TTC549 (cell line): ENCODE measurements at regions not wholly inside any gene's neighbourhood (a gene's known extent, or its start where the extent isn't known, plus 50 kb on each side); places are given as distances from the start of the nearest gene placed in this dataset.

Experiments used
- FAIRE-seq: peaks from 2 replicates; lab custom pipeline; 2012; peaks lifted over from hg19 to GRCh38; lab: Jason Lieb, UNC

DNA sequence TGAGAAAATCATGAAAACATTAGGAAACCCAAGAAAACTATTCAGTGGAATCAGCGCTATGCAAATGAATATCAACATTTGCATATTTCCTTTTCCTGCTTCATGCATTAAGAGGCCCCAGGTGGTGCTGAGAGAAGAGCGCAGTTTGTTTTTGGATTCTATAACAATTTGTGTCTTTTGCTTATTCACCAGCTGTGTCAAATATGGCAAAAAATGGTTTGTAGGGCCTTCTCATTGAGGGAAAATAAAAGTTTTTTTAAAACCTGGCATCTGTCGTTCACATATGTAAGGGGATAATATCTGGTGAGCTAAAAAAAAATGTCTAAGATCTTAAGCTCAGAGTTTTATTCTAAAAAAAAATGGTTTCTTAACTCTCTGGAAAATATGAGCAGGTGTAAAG is 122.5 kb upstream of the ROBO2 start:
- FAIRE-seq, result no peak

DNA sequence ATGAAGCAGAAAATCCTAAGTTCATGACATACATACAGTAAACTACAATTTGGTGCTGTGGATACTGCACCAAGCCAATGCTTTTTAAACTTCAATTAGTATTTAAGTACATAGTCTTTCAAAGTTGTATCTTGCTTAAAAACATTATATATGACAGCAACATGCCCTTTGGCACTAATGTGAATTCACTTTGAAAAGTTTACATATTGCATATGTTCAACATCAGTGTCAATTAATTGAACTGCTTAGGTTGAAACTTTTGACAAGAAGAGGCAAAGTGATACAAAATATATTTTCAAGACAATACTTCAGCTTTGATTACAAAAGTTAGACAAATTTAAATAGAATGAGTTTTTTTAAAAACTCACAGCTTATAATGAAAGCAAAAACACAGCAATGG is 119.4 kb upstream of the ROBO2 start:
- FAIRE-seq, result no peak

DNA sequence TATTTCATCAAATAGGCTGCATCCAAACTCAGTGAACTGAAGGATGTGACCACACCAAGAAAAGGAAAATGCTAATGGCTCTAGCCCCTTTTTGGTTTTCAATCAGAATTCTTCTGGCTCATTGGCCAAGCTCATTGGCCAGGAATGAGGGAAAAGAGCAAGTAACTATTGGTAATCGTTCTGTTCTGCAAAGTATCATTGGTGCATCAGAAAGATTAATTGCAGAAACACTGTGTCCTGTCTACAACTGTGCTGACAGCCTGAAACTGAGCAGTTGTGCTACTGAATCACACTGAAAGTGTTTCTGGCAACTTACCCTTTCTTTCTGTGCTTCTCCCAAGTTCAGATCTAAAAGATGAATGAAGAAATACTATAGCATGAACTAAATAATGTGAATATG is 116.4 kb upstream of the ROBO2 start:
- FAIRE-seq, result no peak

DNA sequence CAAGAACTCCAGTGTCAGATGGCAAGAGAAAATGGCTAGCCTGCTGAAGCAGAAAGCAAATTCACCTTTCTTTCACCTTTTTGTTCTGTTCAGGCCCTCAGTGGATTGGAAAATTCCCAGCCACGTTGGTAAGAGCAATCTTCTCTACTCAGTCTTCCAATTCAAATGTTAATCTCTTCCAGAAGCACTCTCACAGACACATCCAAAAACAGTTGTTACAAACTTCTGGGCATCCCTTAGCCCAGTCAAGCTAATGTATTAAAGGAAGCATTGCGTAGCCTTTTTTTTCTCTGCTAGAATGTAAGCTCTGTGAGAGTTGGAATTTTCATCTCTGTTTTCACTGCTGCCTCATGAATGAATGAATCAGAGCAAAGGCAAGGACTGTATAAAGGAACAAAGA is 109.2 kb upstream of the ROBO2 start:
- FAIRE-seq, result no peak

DNA sequence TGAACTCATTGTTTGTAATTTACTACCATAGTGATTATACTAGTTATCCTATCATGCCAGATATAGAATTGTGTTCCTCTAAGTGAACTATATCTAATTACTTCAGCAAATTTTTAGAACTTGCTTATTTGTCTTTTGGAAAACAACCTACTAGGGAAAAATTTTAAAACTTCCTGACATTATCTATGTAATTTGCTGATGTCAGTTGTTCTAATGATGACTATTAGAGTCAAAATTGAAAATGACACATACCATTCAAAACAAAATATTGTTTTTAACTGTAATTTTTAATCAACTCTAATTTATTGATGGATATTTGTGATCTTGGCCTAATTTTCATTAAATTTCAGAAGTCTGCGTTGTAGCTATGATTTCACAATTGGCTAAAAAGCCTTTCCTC is 106.7 kb upstream of the ROBO2 start:
- FAIRE-seq, result no peak

DNA sequence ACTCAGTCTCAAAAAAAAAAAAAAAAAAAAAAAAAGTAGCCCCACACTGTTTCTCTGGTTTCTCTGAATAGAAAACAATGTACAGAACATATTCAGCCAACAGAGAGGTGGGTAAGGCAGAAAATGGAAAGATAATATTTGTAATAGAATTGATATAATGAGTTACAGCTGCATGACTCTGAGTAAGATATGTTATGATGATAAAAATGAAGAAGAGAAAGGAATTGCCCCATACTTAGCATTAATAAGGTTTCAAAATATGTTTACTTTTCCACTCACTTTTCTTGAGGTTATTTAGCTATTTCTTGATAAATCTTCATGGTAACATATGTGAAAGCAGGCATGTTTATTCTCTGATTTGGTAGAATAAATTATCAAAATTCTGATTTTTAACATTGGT is 100.9 kb upstream of the ROBO2 start:
- no peak for FAIRE-seq

DNA sequence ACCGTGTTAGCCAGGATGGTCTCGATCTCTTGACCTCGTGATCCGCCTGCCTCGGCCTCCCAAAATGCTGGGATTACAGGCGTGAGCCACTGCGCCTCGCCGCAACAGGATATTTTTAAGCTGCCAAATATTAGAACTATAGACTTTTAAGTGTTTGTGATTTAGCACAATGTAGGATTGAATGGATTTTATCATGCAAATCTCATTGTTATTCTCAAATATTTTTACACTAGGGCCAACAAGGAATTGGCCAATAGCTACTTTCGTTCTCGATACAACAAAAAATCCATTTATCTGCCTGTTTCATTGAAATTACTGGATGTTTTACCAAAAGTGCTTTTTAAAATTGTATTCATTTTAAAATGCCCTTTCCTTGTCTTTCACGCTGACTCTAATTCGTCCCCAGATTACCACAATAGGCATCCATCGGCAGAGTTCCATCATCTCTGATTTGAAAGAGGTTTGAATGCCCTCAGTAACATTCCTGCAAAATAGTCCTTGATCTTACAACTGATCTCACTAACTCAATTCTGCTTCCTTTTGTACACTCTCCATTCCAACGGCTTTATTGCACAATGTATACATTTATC is 99.6 kb upstream of the ROBO2 start:
- no peak for FAIRE-seq

DNA sequence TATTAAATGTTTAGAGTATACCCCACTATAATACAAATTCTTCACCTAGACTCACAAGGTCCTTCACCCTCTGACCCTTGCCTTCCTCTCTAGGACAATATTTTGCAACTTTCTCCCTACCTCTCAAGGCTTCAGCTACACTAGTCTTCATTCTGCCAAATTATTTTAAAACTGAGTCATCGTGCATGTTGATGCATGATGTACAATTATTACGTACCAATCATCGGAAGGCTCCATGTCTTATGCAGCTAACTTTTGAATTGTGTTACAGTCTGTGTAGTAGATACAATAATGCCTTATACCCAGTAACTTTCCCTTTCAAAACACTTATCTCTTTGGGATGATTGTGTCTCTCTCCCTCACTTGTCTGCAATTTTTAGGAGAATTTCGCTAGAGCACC is 98.5 kb upstream of the ROBO2 start:
- no peak for FAIRE-seq

DNA sequence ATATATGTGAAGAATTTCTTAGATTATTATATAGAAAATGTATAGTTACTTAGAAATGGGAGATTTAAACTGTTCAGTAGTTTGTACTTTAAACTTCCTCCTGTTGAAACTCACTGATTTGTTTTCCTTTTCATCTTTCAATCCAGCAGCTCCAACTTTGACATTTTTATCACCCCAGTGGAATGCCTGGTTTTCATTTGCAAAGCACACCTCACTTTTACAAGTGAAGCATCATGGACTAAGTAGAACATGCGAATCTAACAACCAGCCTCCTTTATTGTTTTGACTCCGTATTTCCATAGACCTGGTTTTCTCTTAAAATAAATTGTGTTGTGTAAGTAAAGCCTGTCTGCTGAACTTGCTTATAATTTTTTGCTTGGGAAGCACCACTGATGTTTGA is 97.8 kb upstream of the ROBO2 start:
- FAIRE-seq, result no peak

DNA sequence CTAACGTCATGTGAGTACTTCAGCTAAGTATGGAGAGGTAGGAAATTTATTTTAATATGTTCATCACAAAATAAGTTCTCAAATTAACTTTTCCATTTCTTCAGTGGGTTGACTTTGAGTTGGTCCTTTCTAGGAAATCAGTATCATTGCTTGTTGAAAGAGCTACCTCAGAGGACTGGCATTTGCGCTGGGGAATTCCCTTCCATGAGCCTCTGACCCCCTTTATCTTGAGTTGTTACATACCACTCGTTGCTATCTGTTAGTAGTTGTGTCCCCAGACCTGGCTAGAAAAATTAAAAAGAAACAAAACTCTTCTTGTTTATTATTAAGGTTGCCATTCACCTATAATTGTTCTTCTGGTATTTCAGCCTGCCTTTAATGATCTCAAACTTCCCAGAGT is 96.8 kb upstream of the ROBO2 start:
- FAIRE-seq, result no peak

DNA sequence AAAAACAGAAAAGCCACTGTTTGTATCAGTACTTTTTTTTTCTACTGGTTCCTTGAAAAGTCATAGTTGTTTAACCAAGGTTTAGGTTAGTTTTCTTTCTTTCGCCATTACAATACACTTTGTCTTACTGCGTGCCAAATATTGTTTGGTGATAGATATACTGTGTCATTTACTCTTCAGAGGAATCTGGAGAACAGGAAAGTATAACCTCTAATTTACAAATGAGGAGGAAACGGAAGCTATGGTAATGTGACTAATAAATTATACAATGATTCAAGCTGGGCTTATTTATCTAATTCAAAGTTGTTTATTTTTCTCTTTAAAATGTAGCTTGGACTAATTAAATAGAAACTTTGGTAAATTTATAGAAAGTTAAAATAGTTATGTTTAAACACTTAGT is 96.2 kb upstream of the ROBO2 start:
- FAIRE-seq, result no peak

DNA sequence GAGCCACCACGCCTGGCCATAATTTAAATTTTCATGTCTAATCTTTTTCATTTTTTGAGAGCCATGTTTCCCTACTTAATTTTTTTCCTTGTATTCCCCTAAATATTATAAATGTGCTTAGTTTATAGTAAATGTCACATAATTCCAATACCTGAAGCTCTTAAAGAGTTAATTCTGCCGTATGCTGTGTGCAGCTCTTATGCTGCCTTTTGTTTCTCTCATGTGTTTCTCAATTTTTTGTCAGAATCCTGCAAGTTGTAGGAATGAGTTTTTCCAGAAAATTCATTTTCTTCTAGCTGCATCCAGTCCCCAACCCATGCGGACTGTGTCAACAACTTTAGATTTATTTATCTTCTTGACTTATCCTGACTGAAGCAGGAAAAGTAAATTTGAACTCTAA is 90.9 kb upstream of the ROBO2 start:
- FAIRE-seq, result no peak

DNA sequence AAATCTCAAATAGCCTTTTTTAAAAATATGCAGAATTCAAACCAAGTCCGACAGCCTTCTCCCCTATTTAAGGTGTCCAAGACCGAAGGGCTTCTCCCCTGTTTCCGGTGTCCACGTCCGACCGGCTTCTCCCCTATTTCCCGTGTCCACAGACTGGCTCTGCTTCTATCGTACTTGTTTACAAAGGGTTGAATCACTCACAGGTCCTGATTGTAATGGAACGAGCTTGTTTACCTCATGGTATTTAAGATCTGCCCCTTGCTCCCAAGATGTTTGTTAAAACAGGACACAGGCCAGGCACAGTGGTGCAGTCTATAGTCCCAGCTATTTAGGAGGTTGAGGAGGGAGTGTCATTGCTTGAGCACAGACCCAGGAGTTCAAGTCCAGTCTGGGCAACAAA is 90.4 kb upstream of the ROBO2 start:
- no peak for FAIRE-seq

DNA sequence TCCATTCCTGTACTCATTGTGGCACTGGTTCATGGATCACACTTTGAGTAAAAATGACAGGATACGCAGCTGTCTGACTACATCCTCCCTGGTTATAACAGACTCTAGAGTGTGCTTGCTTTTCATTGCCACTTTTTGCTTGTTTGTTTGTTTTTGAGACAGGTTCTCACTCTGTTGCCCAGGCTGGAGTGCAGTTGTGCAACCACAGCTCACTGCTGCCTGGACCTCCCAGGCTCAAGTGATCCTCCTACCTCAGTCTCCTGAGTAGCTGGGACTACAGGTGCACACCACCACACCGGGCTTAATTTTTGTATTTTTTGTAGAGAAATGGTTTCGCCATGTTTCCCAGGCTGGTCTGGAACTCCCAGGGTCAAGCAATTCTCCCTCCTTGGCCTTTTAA is 89.3 kb upstream of the ROBO2 start:
- FAIRE-seq, result no peak

DNA sequence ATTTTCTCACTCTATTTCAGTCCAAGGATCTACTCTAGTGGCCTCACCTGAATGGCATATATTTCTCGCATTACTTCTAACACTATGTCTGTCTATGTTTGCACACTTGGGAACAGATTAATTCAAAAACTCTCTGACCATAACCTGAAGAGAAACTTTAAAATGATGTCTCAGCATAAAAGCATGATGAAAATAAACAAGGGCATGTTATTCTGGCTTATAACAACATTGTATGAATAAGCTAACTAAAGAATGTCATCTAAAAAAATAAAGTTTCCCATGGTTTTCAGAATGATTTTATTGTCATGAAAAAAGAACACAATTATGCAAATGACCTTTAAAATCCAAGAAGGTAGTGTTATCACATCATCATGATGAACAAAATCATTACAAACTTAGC is 85.5 kb upstream of the ROBO2 start:
- FAIRE-seq, result no peak

DNA sequence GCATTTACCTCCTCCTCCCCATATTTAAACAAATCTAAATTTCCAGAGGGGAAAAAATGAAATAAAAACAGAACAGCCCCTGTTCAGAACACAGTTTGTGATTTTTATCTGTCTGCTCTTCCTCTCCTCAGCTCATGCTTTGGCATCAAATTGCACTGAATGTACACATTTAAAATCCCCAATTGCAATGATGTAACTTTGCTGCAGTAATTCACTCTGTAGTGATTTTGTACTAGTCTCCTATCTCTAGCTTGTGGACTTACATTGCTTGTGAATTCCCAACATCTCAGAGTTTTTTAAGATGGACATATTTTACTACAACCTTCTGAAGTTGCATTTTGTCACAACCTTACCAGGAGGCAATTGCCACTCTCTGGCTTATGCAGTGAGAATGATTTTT is 81.6 kb upstream of the ROBO2 start:
- FAIRE-seq, result no peak

DNA sequence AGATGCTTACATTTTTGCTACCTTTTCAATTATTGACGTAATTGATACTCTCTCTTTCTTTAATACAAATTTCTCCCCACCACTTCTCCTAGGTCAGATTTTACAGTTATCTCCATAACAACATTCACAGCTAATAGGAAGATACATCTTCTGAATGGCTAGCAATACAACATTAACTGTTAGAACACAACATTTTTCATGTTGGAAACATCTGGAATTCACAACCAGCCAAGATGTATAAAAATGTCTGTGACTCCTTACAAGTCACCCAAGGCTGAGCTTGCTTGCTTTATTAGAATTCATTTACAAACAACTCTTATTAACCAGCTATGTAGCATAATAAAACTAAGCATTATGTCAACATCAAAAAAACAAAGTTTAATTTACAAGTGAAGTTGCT is 81.0 kb upstream of the ROBO2 start:
- FAIRE-seq, result no peak

DNA sequence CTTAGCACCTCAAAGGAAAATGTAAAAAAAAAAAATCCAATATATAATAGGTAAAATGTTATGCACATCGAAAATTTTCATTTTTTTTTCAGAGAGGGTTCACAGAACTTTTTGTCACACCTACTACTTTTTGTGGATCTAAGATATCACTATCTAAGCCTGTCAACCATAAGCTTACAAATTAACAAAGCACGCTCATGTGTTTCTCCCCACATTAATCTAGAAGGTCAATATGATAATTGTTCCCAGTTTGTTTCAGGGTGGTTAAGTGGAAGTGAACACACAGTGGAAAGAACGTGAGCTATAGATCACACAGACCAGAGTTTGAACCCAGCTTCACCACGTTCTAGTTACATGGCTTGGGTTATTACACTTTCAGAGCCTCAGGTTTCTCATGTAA is 78.6 kb upstream of the ROBO2 start:
- no peak for FAIRE-seq

DNA sequence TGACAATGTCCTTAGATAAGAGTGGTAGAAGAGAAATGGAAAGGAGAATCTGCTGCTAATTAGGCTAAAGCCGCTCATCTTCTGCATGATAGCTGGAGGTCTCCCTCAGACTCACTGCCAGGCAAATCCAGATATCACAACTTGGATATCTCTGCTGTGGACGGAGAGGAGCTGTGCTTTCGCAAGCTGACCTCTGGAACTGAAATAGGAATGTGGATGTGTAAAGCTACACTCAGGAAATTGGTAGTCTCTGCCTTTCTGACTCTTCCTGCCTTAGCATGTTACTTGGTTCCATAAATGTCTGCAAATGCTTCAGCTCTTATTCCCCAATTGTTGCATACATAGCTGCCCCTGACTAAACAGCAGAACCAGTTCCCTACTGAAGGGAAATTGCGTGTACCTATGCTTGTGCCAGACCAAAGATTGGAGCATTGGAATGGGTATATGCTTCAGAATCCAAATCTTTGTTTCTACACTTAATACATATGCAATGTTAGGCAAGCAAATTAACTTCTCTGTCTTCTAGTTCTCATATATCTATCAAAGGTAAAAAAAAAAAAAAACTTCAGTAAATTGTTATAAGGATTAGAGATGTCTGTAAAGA is 74.7 kb upstream of the ROBO2 start:
- FAIRE-seq, result no peak

DNA sequence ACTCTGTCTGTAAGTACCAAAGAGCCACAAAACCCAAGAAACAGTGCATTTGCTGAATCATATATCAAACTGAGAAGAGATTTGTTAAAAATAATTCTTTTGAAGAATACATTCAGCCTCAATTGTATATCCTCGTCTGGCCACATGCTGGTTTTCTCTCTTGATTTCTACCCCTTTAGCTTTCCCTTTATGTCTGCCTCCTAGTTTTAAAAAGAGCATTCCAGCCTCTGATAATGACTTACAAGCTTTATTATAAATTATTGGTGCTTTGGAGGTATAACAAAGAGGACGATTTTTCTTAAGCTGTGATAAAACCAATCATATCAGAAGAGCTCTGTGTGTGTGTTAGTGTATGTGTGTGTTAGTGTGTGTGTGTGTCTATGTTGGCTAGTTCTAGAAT is 70.4 kb upstream of the ROBO2 start:
- no peak for FAIRE-seq

DNA sequence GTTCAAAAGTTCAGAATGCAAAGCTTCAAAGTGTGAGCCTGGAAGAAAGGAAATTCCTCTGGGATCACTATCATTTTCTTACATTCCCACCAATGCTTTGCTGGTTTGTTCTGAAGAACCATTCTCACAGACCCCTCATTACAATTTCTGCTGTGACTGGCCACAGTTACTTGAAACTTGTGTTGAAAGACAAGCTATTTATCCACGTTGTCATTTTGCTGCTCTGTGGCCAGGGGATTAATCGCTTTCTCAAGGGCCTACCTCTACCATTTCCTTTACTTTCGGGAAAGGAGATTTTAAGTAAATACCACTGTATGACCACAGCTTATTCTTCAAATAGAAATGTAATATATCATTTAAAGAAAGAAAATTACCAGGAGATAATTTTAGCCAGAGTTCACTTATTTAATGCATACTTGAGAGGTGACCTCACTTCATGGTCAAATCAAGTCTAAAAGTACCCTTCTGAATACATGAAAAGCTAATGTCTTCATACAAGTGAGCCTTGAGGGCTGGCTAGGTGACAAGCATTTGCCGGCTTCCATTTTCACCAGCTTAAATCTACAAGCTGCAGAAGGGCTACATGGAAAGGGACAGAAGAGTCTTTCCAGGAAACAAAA is 69.8 kb upstream of the ROBO2 start:
- no peak for FAIRE-seq

DNA sequence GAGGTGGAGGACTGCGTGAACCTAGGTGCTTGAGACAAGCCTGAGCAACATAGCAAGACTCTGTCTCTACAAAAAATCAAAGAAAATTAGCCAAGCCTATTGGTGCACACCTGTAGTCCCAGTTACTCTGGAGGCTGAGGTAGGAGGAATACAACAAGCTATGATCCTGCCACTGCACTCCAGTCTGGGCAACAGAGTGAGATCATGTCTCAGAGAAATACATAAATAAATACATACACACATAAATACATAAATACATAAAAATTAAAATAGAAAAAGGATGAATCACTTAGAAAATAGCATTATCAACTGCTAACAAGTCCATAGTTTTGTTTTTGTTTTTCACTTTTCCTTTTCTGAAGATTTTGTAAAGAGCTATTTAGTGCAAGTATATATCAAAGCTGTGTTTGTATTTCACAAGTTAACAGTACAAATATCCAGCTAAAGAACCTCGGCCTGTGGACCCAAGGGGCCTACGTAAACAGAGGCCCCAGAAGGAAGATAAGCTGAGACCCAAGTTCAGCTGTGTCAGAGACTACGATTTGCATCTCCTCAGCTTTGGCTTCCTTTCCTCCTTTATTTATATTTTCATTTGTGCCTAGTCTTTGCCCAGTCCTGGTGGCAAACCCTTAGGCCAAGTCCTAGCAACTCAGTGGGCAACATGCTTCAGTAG is 67.1 kb upstream of the ROBO2 start:
- FAIRE-seq, result no peak

DNA sequence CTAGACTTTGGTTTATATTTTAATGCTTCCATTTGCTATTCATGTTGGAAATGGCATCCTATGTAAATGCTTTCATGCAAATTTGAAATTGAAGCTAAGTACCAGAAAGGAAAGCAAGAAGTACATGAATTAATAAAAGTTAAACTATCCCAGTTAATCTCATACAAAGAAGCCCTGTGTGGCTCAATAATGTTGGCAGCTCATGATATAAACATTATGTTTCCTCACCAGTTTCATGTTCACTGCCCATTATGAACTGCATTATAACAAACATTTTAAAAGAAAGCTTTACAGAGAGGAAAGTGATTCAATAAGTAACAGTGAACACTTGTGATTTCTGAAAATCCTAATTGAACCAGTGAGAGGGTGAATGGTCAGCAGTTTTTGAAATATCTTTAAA is 62.9 kb upstream of the ROBO2 start:
- FAIRE-seq, result no peak

DNA sequence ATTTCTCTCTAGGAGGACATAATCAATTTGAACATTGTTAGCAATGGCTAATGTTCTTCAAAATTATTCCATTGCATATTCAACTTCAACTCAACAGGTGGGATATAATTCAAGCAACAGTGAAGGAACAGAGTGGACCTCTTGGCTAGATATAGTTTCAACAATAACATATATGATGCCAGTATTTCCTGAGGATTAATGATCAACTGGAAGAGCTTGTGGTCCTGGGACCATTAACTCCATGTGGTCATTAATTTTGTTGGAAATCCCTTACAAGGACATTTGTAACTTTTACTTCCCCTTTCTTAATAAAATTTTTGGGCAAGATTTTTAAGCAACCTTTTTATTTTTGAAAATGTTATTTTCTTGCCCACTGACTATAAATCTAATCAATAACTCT is 54.3 kb upstream of the ROBO2 start:
- FAIRE-seq, result no peak
